ENCODE measurements at regions not wholly inside any gene's neighbourhood (a gene's known extent, or its start where the extent isn't known, plus 50 kb on each side); places are given as distances from the start of the nearest gene placed in this dataset.
A peak's percentile ranks its signal among the peaks of the same experiment; 100 is the strongest.
"Not testable (repeated sequence)": the region's sequence is repeated elsewhere in the genome, so short reads cannot be mapped to it uniquely, and the experiment has no call there.

DNA sequence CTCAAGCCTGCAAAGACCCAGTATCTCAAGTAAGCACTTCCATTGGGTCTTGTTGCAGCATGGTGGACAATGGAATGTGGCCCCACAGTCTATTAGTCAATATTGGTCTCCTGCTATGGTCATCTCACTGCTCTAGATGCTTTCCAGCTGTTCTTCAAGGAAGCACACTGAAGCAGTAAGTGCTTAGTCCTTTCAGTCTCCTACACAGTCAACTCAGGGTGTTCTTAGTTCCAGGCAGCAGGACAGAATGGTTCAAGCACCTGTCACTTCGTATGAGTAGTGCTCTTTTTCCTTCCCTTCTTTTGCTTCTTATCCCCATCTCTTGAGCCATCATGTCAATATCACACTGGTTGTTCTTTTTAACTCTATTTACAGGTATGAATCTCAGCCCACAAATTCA is 511.5 kb downstream of the TTLL7 start:
- H3K36me3 Mint-ChIP-seq (ENCODE audit: low read depth); CTCF ChIA-PET; DNase-seq; H3K9me3 Mint-ChIP-seq; intact Hi-C loops (cut with micrococcal nuclease); H3K4me3 Mint-ChIP-seq; H3K27me3 Mint-ChIP-seq (ENCODE audit: low read depth): not testable (repeated sequence)
- peak overlapping the region; percentile 93 for H3K27ac Mint-ChIP-seq
- H3K4me1 Mint-ChIP-seq (ENCODE audit: low read depth): peaks cover 48% of the 10 kb centered on the region

DNA sequence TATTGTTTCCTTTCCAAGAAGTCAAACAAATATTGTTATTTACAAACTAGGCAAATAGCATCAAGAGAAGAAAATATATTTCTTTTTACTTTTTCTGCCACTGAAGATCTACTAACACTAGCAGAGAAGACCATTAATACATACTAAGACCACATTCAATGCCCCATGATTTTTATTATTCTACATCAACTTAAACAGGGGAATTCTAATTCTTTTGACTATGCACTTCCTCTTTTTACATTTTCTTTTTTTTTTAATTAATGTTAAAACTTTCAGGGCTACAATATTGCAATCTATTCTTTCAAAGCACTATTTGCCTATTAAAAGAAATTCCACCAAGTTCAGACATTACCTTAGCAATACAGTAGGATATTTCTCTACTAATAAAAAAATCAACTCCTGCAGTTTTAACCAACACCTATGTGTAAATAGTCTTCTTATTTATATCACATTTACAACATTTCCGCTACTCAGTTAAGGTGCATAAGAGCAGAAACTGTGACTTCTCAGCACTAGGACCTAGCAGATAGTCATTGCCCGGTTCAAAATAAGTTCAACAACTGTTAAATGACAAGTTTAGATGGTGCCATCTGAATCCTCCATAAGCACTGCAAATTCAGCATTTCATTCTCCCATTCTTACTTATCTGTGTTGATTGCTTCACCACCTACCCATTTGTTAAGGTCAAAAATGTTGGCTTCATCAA is 513.5 kb downstream of the TTLL7 start:
- peaks cover 45% of the 10 kb centered on the region for H3K4me1 Mint-ChIP-seq (ENCODE audit: low read depth)
- intact Hi-C loops (cut with micrococcal nuclease); H3K4me3 Mint-ChIP-seq; H3K27me3 Mint-ChIP-seq (ENCODE audit: low read depth); CTCF ChIA-PET; DNase-seq; H3K36me3 Mint-ChIP-seq (ENCODE audit: low read depth); H3K27ac Mint-ChIP-seq; H3K9me3 Mint-ChIP-seq: not testable (repeated sequence)

DNA sequence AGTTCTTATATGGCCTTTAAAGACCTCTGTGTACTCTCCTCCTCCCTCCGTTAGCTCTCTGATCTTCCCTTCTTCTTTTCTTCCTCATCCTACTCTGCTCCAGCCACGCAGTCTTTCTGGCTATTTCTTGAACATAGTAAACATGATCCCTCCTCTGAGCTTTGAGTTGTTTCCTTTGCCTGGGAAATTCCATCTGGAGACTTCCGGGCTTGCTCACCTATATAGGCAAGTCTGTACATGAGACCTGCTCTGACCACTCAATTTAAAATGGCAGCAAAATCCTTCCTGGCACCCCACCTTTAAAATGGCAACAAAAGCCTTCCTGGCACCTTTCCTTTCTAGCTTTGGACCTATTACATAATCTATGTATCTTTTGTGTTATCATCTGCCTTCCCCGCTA is 517.6 kb downstream of the TTLL7 start:
- DNase-seq; intact Hi-C loops (cut with micrococcal nuclease); CTCF ChIA-PET; H3K27me3 Mint-ChIP-seq (ENCODE audit: low read depth); H3K27ac Mint-ChIP-seq; H3K4me3 Mint-ChIP-seq; H3K36me3 Mint-ChIP-seq (ENCODE audit: low read depth); H3K9me3 Mint-ChIP-seq: not testable (repeated sequence)
- peaks cover 27% of the 10 kb centered on the region for H3K4me1 Mint-ChIP-seq (ENCODE audit: low read depth)

DNA sequence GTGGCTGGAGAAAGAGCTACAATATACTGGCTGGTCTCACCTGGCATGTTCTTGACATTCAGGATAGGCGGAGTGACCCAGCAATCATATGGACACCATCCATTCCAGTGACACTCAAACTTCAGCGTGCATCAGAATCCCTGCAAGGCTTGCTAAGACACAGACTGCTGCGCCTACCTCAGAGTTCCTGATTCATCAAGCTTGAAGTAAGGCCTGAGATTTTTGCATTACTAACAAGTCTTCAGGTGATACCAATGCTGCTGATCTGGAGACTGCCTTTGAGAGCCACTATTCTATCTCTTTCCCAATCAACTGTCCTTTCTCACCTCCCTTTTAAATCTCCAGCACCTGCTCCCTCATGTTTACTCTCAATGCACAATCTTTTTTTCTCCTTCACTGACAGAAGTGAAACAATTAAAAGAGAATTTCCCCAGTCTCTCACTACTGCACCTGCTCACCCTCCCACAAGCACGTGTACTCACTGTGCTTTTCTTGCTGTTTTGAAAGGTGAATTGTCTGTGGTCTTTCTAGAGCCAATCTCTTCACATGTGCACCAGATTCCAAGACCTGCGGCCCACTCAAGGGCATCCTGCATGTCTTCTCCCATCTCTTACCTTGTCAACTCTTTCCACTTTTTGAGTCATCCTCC is 519.2 kb downstream of the TTLL7 start:
- H3K36me3 Mint-ChIP-seq (ENCODE audit: low read depth); H3K9me3 Mint-ChIP-seq; H3K27ac Mint-ChIP-seq; intact Hi-C loops (cut with micrococcal nuclease); DNase-seq; CTCF ChIA-PET; H3K27me3 Mint-ChIP-seq (ENCODE audit: low read depth); H3K4me3 Mint-ChIP-seq: not testable (repeated sequence)
- peaks cover 28% of the 10 kb centered on the region for H3K4me1 Mint-ChIP-seq (ENCODE audit: low read depth)

DNA sequence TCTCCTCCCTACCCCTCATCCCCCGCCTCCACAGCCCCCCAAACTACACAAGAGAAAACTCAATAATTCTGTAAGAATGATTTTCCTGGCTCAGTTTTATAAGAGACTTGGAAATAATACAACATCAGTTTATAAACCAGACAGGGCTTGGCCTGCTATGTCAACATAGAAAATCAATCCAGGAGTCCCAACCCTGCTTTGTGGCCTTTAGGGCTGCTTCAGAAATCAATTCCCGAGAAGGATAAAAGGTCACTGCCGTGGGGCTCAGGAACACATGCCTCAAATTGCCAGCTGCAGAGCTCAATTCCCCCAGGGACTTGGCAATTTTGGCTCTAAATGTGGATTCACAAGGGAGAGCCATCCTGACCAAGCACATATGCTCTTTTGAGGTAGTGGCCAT is 520.8 kb downstream of the TTLL7 start:
- CTCF ChIA-PET; H3K27me3 Mint-ChIP-seq (ENCODE audit: low read depth); H3K9me3 Mint-ChIP-seq; H3K27ac Mint-ChIP-seq; intact Hi-C loops (cut with micrococcal nuclease); H3K4me3 Mint-ChIP-seq; H3K36me3 Mint-ChIP-seq (ENCODE audit: low read depth); DNase-seq: not testable (repeated sequence)
- H3K4me1 Mint-ChIP-seq (ENCODE audit: low read depth): peaks cover 28% of the 10 kb centered on the region

DNA sequence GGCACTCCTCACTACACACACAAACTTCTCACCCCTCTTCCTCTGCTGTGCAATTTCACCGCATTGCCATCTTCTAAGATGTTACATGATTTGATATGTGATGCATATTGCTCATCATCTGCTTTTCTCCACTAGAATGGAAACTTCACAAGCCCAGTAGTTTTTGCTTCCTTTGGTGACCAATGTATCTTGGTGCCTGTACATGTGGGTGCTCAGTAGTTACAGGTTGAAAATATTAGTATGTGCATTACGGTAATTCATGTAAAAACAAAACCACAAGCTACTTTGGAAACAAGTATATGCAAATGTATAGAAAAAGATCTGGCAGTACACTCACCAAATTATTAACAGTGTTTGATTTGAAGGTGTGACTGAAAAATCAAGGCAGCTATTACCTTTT is 522.4 kb downstream of the TTLL7 start:
- intact Hi-C loops (cut with micrococcal nuclease); H3K27me3 Mint-ChIP-seq (ENCODE audit: low read depth); H3K9me3 Mint-ChIP-seq; H3K36me3 Mint-ChIP-seq (ENCODE audit: low read depth); CTCF ChIA-PET; H3K27ac Mint-ChIP-seq; H3K4me3 Mint-ChIP-seq; DNase-seq: not testable (repeated sequence)
- H3K4me1 Mint-ChIP-seq (ENCODE audit: low read depth): peaks cover 28% of the 10 kb centered on the region

DNA sequence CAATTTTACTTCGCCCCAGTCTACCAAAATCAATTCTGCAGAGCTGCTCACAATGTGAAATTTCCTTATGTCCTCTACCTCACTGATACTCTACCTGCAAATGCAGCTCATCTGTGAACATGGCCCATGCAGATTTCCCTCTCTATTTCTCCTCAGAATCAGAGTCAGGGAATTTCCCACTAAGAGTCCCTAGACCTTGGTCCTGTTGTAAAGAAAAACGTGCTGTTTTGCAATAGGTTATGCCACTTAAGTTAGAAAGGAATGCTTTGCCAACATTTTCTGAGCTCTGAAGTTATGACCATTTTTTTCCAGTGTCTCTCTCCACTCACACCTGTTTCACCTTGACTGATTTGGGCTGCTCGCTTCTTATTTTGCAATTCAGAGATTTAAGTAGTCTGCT is 524.0 kb downstream of the TTLL7 start:
- peaks cover 16% of the 10 kb centered on the region for H3K4me1 Mint-ChIP-seq (ENCODE audit: low read depth)
- H3K36me3 Mint-ChIP-seq (ENCODE audit: low read depth); H3K27ac Mint-ChIP-seq; DNase-seq; H3K27me3 Mint-ChIP-seq (ENCODE audit: low read depth); H3K4me3 Mint-ChIP-seq; H3K9me3 Mint-ChIP-seq; intact Hi-C loops (cut with micrococcal nuclease); CTCF ChIA-PET: not testable (repeated sequence)

DNA sequence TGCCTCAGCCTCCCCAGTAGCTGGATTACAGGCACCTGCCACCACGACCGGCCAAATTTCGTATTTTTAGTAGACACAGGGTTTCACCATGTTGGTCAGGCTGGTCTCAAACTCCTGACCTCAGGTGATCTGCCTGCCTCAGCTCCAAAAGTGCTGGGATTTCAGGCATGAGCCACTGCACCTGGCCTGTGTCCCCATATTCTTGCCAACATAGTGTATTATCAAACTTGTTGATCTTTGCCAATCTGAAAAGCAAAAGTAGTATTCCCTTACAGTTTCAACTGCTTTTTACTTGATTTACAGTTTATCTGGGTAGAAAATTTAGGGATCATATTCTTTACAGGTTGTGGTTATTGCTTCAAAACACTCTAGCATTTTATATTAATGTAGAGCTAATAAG is 524.9 kb downstream of the TTLL7 start:
- H3K4me1 Mint-ChIP-seq (ENCODE audit: low read depth): peaks cover 13% of the 10 kb centered on the region
- CTCF ChIA-PET; H3K4me3 Mint-ChIP-seq; intact Hi-C loops (cut with micrococcal nuclease); H3K36me3 Mint-ChIP-seq (ENCODE audit: low read depth); DNase-seq; H3K9me3 Mint-ChIP-seq; H3K27me3 Mint-ChIP-seq (ENCODE audit: low read depth); H3K27ac Mint-ChIP-seq: not testable (repeated sequence)

DNA sequence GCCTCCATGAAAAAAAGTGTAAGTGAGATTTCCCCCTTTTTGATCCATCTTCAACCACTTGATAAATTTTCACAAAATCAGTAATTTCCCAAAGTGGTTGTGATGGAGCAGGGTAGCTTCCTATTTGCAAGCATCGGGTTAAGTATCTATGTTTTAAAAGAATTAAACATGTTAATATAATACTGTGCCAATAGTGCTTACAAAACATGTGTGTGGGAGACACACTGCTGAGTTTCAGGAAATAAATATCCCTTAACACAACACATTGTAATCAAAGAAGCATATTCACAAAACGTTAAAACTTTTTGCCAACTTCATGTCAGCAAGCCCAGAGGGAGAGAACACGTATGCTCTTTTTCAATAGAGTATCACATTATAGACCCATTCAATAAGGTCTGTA is 526.9 kb downstream of the TTLL7 start:
- CTCF ChIA-PET; H3K4me3 Mint-ChIP-seq; H3K27ac Mint-ChIP-seq; H3K36me3 Mint-ChIP-seq (ENCODE audit: low read depth); DNase-seq; H3K9me3 Mint-ChIP-seq; H3K27me3 Mint-ChIP-seq (ENCODE audit: low read depth); intact Hi-C loops (cut with micrococcal nuclease): not testable (repeated sequence)
- peaks cover 11% of the 10 kb centered on the region for H3K4me1 Mint-ChIP-seq (ENCODE audit: low read depth)

DNA sequence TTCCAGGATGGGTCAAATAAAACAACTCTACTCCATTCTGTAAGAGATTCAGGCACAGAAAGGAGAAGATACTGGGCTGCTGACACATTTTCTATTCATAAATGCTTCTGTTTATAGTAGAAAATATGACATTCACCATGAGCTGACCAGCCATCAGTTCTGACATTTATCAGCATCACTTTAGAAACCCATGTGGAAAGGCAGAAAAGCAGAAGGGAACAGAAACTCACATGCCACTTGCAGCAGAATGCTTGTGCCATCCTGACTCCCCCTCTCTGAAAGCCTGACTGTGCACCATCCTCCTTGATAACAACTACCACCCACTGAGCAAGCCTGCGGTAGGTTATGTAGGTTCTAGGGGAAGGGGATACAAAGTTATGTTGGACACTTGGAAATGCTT is 527.7 kb downstream of the TTLL7 start:
- CTCF ChIA-PET: interaction anchor here (0.7 kb wide), 1 partner anchor 270 kb away, joined by 4 read pairs; no protein-coding TSS in a partner anchor
- H3K9me3 Mint-ChIP-seq; H3K27me3 Mint-ChIP-seq (ENCODE audit: low read depth); H3K4me1 Mint-ChIP-seq (ENCODE audit: low read depth); DNase-seq; H3K4me3 Mint-ChIP-seq; intact Hi-C loops (cut with micrococcal nuclease); H3K27ac Mint-ChIP-seq; H3K36me3 Mint-ChIP-seq (ENCODE audit: low read depth): not testable (repeated sequence)

DNA sequence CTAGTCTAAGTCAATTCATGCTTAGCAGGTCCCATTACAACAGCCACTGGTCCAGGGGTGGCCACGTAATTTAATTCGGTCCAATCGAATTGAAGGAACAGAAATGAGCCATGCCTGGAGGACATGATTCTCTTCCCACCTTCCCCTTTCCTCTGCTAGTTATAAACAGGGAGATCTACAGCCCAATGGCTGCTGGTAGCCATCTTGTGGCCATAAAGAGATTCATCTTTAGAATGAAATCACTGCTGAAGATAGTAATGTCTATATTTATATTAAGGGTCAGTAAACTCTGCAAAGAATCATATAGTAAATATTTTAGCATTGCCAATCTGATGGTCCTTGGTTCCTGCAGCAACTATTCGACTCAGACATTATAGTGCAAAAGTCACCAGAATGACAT is 530.6 kb downstream of the TTLL7 start:
- intact Hi-C loops (cut with micrococcal nuclease): not testable (repeated sequence)

DNA sequence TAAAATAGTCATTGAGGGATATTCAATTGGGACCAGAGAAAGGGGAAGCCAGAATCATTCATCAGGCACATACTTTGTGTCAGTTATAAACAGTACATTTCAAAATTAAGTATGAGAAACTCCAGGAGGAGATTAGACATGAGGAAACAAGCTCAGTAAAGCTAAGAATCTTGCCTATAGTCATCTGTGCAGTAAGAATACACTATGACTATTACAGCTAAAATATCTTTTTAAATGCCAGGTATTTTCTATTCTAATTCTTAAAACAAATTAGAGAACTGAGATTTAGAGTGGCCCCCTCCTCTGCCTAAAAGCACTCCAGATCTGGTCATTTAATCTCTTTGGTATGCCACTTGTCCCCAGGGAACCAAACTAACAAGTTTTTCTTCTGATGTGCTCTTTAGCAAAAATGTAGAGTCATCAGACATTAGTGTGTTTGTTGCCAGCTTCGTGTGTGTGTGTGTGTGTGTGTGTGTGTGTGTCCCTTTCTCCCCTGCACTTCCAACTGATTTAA is 541.1 kb downstream of the TTLL7 start:
- H3K4me1 Mint-ChIP-seq (ENCODE audit: low read depth); H3K27ac Mint-ChIP-seq; H3K9me3 Mint-ChIP-seq; CTCF ChIA-PET; H3K36me3 Mint-ChIP-seq (ENCODE audit: low read depth); H3K4me3 Mint-ChIP-seq; intact Hi-C loops (cut with micrococcal nuclease); H3K27me3 Mint-ChIP-seq (ENCODE audit: low read depth); DNase-seq: not testable (repeated sequence)

More for the DNA sequence above, 530.6 kb downstream of the TTLL7 start:
- CTCF ChIA-PET; H3K36me3 Mint-ChIP-seq (ENCODE audit: low read depth); H3K4me3 Mint-ChIP-seq; H3K9me3 Mint-ChIP-seq; H3K27me3 Mint-ChIP-seq (ENCODE audit: low read depth); H3K27ac Mint-ChIP-seq; DNase-seq; H3K4me1 Mint-ChIP-seq (ENCODE audit: low read depth): not testable (repeated sequence)

DNA sequence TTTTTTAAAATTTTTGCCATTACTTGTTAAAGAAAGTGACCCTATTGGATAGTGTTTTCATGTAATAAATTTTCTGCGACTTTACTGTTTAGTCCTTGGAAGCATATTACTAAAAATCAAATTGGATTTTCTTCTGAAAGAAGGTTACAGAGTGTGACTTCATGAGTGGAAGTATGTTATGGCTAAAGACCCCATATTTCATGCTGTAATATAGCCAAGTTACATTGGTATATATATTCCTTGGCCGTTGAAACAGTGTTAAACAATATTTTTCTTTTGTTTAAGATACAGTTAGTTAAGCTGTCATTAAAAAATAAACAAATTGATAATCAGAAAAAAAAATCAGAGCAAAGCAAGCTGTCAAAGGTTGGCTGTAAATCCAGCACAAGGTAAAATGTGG is 541.7 kb downstream of the TTLL7 start:
- H3K36me3 Mint-ChIP-seq (ENCODE audit: low read depth); H3K9me3 Mint-ChIP-seq; DNase-seq; H3K27ac Mint-ChIP-seq; H3K27me3 Mint-ChIP-seq (ENCODE audit: low read depth); intact Hi-C loops (cut with micrococcal nuclease); H3K4me1 Mint-ChIP-seq (ENCODE audit: low read depth); CTCF ChIA-PET; H3K4me3 Mint-ChIP-seq: not testable (repeated sequence)
